Neural cell (in vitro differentiated cells): ENCODE measurements at regions not wholly inside any gene's neighbourhood (a gene's known extent, or its start where the extent isn't known, plus 50 kb on each side); places are given as distances from the start of the nearest gene placed in this dataset.

Source experiments
- CTCF ChIP-seq: fragments of 450-650 bp; IDR thresholded peaks from 2 replicates; pipeline ENCODE4 v1.5.1; 2014; ENCODE audit warnings: antibody characterized with exemption, mild to moderate bottlenecking, moderate library complexity; ENCODE audit not compliant: poor library complexity, severe bottlenecking
- EP300 ChIP-seq: fragments of 450-650 bp; conservative IDR thresholded peaks from 2 replicates; pipeline ENCODE4 v1.6.1; 2014; ENCODE audit warnings: antibody characterized with exemption, mild to moderate bottlenecking, moderate library complexity; ENCODE audit not compliant: poor library complexity, severe bottlenecking
- EZH2 ChIP-seq: fragments of 200-600, 300-800 bp; shearing (Covaris generic), sonication (generic); IDR thresholded peaks from 2 replicates; pipeline ENCODE4 v1.6.1; 2014; ENCODE audit warnings: antibody characterized with exemption, low read length, borderline replicate concordance, mild to moderate bottlenecking; ENCODE audit not compliant: insufficient read depth, poor library complexity, severe bottlenecking
- MXI1 ChIP-seq: fragments of 450-650 bp; conservative IDR thresholded peaks from 2 replicates; pipeline ENCODE4 v1.6.1; 2014; ENCODE audit warnings: antibody characterized with exemption, mild to moderate bottlenecking; ENCODE audit not compliant: poor library complexity, severe bottlenecking
- POLR2AphosphoS5 ChIP-seq: IDR thresholded peaks from 2 replicates; pipeline ENCODE4 v1.6.1; 2012
- RAD21 ChIP-seq: fragments of 450-650 bp; conservative IDR thresholded peaks from 2 replicates; pipeline ENCODE4 v1.6.1; 2014; ENCODE audit warnings: antibody characterized with exemption, mild to moderate bottlenecking, moderate library complexity
- REST ChIP-seq: IDR thresholded peaks from 2 replicates; pipeline ENCODE4 v1.6.1; 2012; ENCODE audit warnings: borderline replicate concordance
- SMC3 ChIP-seq: fragments of 450-650 bp; conservative IDR thresholded peaks from 2 replicates; pipeline ENCODE4 v1.6.1; 2014; ENCODE audit warnings: antibody characterized with exemption, mild to moderate bottlenecking, moderate library complexity; ENCODE audit not compliant: poor library complexity
- TAF1 ChIP-seq: IDR thresholded peaks from 2 replicates; pipeline ENCODE4 v1.6.1; 2012; ENCODE audit warnings: low read depth

GRCh38 chr20:24043294-24043693, 54.7 kb upstream of the GGTLC1 start:
- TF ChIP-seq CTCF = no peak
- no peak for TF ChIP-seq MXI1
- TF ChIP-seq EZH2 = no peak
- no peak for TF ChIP-seq TAF1
- no peak for TF ChIP-seq RAD21
- no peak for TF ChIP-seq POLR2AphosphoS5
- no peak for TF ChIP-seq SMC3
- TF ChIP-seq EP300 = no peak
- TF ChIP-seq REST = no peak
